H1 (cell line): ENCODE measurements at regions not wholly inside any gene's neighbourhood (a gene's known extent, or its start where the extent isn't known, plus 50 kb on each side); places are given as distances from the start of the nearest gene placed in this dataset.

Experiments
- ASH2L ChIP-seq: fragments of 200-600, 300-600 bp; sonication (generic); IDR thresholded peaks from one replicate; pipeline ENCODE4 v1.7.1; 2017; ENCODE audit warnings: low read length
- EP300 ChIP-seq, 2 experiments: IDR thresholded peaks; 1 replicate in 1 of 2; 2 replicates in 1 of 2; pipeline ENCODE4 v1.6.1; 2011 to 2012; ENCODE audit warnings: low read depth in 2 of 2, low read length in 2 of 2, mild to moderate bottlenecking in 2 of 2, borderline replicate concordance in 1 of 2, inconsistent platforms in 1 of 2, moderate library complexity in 1 of 2
- JUND ChIP-seq: IDR thresholded peaks from 2 replicates; pipeline ENCODE4 v1.6.1; 2011; ENCODE audit warnings: mild to moderate bottlenecking, improper control_type of control experiment, low read length
- RXRA ChIP-seq: IDR thresholded peaks from 2 replicates; pipeline ENCODE4 v1.6.1; 2011; ENCODE audit warnings: low read depth, mild to moderate bottlenecking, low read length, moderate library complexity; ENCODE audit not compliant: insufficient read depth
- SIN3A ChIP-seq, 2 experiments: IDR thresholded peaks in 1 of 2; conservative IDR thresholded peaks in 1 of 2; 2 replicates each; pipeline ENCODE4 v1.6.1; 2011 to 2012; ENCODE audit warnings: low read length in 2 of 2, improper control_type of control experiment in 1 of 2, low read depth in 1 of 2, mild to moderate bottlenecking in 1 of 2
- SRF ChIP-seq: IDR thresholded peaks from 2 replicates; pipeline ENCODE4 v1.6.1; 2011; ENCODE audit warnings: mild to moderate bottlenecking, low read depth, low read length, moderate library complexity

DNA sequence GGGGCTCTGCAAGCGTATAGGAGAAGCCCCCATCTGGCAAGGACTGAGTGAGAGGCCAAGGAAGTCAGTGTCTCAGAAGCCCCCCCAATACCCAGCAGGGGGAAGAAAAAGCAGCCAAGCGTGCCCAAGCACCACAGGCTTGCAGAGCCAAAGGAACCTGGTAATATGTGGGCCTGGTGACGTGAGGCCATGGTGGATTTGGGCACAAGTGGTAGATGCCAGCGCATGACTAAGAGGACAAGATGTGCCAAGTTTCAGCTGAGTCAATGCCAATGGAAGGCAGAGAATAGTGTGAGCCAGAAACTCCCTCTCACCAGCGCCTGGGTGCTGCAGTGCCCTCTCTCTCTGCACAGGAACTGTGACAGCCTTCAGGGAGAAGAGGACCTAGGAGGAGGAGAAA, 110.0 kb downstream of the QRSL1 start (continued):
- TF ChIP-seq EP300 (IDR thresholded peaks at IDR 0.05; ENCODE audit: borderline replicate concordance in 1 of 2, low read depth in 2 of 2, low read length in 2 of 2) = no peak
- TF ChIP-seq ASH2L = no peak
- no peak for TF ChIP-seq SRF
- no peak for TF ChIP-seq JUND
- no peak for TF ChIP-seq RXRA
- TF ChIP-seq SIN3A (conservative IDR thresholded peaks at IDR 0.05 in 1 of 2, IDR thresholded peaks at IDR 0.05 in 1 of 2; ENCODE audit: low read depth in 1 of 2, low read length in 2 of 2) = no peak
